SK-N-SH treated with all-trans-retinoic acid at 6 μM for 48 hours (cell line): ENCODE measurements at regions not wholly inside any gene's neighbourhood (a gene's known extent, or its start where the extent isn't known, plus 50 kb on each side); places are given as distances from the start of the nearest gene placed in this dataset.

Experiments
- ARNTL ChIP-seq: fragments of 450-650 bp; formaldehyde crosslinking; IDR thresholded peaks from 2 replicates; pipeline ENCODE4 v1.5.0; 2020; ENCODE audit warnings: low read depth, mild to moderate bottlenecking, moderate library complexity, borderline replicate concordance
- BACH2 ChIP-seq: fragments of 250-450 bp; sonication (Bioruptor Pico); IDR thresholded peaks from 2 replicates; pipeline ENCODE4 v1.9.0; 2021; ENCODE audit warnings: mild to moderate bottlenecking, borderline replicate concordance
- CSDC2 ChIP-seq: fragments of 250-450 bp; sonication (Bioruptor Pico); IDR thresholded peaks from 2 replicates; pipeline ENCODE4 v1.5.0; 2020; ENCODE audit warnings: mild to moderate bottlenecking, moderate library complexity
- CSRNP3 ChIP-seq: fragments of 250-450 bp; sonication (Bioruptor Pico); IDR thresholded peaks from 2 replicates; pipeline ENCODE4 v1.5.1; 2021; ENCODE audit warnings: mild to moderate bottlenecking, moderate library complexity
- GLIS3 ChIP-seq: fragments of 250-450 bp; sonication (Bioruptor Pico); IDR thresholded peaks from 2 replicates; pipeline ENCODE4 v1.5.0; 2020; ENCODE audit warnings: mild to moderate bottlenecking, moderate library complexity
- ISL1 ChIP-seq: fragments of 250-450 bp; sonication (Bioruptor Pico); IDR thresholded peaks from 2 replicates; pipeline ENCODE4 v2.1.2; 2022; ENCODE audit warnings: mild to moderate bottlenecking, moderate library complexity
- PATZ1 ChIP-seq: fragments of 250-450 bp; sonication (Bioruptor Pico); IDR thresholded peaks from 2 replicates; pipeline ENCODE4 v1.8.0; 2020; ENCODE audit warnings: mild to moderate bottlenecking, moderate library complexity, borderline replicate concordance
- TSHZ2 ChIP-seq: fragments of 250-450 bp; sonication (Bioruptor Pico); IDR thresholded peaks from 2 replicates; pipeline ENCODE4 v1.5.0; 2020; ENCODE audit warnings: mild to moderate bottlenecking, moderate library complexity

DNA sequence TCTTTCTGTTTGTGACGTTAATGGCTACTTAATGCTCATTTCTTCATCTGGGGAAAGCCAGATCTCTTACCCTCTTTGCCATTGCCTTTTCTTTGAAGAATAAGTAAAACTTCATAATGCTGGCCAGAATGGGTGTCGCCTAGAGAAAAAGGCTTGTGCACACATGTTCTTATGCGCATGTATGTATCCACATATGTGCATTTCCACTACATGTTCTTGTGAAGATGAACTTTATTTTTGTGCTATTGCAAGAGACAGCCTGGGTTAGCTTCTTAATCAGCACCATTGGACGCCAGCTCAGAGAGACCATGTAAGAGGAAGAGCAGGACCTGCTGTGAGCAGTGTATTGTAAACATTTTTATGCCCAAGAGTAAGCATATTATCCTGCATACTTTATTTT, 178.7 kb downstream of the SPRY1 start:
- TF ChIP-seq PATZ1 (CRISPR knock-in tag) (no peak), CSRNP3 (no peak), CSDC2 (no peak), TSHZ2 (CRISPR knock-in tag) (no peak), BACH2 (CRISPR knock-in tag) (no peak), ARNTL (CRISPR knock-in tag) (no peak), ISL1 (CRISPR knock-in tag) (no peak), GLIS3 (CRISPR knock-in tag) (no peak)
